SIG-M5 (cell line): ENCODE measurements at regions not wholly inside any gene's neighbourhood (a gene's known extent, or its start where the extent isn't known, plus 50 kb on each side); places are given as distances from the start of the nearest gene placed in this dataset.
"Not testable (repeated sequence)": the region's sequence is repeated elsewhere in the genome, so short reads cannot be mapped to it uniquely, and the experiment has no call there.

Experiments used
- DNase-seq: peaks from one replicate; lab custom pipeline; 2025; lab: John Stamatoyannopoulos, UW

DNA sequence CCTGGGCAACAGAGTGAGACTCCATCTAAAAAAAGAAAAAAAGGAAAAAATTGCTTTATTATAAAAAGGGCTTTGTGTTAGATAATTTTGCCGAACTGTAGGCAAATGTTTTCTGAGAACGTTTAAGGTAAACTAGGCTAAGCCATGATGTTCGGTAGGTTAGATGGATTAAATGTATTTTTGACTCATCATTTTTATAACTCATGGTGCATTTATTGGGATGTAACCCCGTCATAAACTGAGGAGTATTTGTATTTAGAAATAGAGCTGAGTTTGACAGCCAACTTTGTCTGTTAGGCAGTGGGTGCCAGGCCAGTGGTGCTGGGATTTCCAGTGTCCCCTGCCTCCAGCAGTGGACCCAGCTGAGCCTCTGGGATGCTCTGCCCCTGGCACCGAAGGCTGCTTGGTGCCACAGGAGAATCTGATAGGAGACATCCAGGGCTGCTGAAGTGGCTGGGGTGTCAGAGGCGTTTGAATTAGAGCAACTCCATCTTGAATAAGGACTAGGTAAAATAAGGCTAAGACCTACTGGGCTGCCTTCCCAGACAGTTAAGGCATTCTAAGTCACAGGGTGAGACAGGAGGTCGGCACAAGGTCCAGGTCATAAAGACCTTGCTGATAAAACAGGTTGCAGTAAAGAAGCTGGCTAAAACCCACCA is 114.9 kb upstream of the EEPD1 start:
- DNase-seq: no peak

DNA sequence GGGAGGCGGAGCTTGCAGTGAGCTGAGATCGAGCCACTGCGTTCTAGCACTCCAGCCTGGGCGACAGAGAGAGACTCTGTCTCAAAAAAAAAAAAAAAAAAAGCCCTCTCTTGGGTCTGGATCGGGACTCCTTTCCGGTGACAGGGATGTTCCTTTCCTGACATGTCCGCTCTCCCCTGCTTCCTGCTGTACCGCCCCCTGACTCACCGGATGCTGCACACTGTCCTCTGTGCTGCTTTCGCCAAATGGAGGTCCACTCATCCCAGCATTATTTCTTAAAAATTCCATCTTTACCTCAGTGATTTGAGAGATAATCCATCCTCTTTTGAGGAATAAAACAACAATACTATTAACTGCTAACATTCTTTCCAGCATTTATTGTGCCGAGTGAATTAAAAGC is 113.8 kb upstream of the EEPD1 start:
- DNase-seq: no peak

DNA sequence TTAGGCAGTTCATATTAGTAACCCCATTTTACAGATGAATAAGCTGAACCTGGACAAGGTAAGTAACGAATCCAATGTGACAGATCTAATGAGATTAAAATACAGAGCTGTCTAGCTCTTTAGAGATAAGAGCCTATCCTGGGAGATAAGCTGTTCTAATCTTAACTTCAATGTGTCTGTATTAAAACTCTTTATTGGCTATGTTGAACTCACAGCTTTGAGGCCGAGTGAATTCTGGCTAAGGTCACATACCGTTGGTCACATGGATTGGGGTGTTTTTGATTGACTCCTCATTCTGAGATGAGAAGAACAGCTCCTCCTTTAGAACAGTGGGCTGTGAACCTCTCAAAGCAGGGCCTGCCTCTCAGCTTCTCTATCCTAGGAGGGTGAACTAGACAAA is 113.4 kb upstream of the EEPD1 start:
- DNase-seq: no peak

DNA sequence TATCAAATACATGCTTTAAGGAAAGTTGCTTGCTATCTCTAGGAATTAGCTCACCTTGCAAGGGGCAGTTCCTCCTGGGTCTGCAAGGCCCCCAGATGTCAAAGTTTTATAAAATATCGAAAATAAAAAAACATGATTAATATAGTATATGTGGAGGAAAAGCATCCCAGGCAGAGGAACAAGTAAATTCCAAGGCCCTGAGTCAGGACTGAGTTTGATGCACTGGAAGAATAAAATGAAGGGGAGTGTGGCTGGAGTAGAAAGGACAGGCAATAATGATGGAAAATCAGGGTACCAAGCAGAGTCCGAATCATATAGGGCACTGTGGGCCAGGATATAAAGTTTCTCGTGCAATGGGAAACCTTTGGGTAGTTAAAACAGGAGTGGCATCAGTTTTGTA is 112.4 kb upstream of the EEPD1 start:
- DNase-seq: no peak

DNA sequence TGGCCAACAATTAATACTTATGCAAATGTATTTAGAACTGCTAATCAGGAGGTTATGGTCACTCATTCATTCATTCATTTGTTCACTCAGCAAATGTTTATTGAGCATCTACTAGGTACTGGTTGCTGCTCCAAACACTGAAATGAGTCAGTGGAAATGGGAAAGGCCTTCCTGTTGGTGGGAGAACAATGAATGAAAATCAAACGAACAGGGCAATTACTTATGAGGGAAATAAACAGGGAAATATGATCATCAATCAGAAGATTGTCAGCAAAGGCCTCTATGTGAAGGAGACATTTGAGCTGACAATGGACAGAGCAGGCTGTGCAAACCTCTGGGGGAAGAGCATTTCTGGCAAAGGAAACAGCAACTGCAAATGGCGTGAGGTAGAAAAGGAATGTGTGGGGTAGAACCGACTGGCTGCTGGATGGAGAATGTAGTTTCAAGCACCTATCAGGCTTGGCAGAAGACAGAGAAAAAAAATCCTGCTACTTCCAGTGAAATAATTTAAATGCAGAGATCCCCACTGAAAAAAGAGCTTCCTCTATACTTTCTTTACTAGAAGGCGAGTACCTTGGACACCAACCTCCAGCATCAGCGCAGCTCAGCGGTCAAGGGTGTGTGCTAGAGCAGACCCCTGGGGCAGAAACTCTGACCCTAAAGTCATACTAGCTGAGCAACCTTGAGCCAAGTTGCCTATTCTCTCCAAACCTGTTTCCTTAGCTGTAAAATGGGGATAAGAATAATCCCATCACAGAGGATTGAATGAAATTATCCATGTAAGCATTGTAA is 108.8 kb upstream of the EEPD1 start:
- DNase-seq: no peak

DNA sequence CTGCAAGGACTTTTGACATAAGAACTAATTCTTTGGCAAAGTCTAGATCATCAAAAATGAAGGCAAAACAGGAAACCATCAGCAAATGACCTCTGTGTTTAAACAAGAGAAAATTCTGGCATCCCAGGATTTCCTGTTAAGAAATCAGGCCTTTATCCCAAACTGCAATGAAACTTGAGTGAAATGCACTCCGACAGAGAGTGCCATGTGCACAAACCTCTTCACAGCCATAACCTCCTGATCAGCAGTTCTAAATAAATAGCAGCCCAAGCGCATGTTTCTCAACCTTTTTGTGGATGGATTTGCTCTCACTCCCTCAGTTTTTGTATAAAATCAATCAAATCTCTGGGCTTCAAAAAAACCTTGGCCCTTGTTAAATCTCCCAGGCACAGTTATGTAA is 107.7 kb upstream of the EEPD1 start:
- DNase-seq: no peak

DNA sequence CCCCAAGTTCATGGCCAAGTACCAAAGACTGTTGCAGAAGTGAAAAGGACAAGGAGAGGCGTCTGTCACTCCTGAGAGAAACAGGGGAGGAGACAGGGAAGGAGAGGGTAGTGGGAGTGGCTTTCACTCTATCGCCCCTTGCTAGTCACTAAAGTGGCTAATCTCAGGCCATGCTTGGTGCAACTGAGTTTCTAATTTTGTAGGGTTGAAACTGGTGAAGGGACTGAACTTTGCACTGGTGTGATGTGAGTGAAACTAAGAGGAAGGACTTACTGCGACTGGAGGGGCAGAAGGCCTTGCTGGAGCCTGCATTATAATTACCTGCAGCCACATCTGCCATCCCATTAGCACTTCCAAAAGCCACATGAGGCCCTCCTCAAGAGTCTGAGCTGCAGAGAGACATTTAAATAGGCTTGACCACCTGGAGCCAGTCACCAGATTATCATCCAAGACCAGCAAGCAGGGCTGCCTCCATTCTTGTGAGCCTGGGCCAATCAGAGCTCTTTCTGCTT is 107.2 kb upstream of the EEPD1 start:
- no peak for DNase-seq

DNA sequence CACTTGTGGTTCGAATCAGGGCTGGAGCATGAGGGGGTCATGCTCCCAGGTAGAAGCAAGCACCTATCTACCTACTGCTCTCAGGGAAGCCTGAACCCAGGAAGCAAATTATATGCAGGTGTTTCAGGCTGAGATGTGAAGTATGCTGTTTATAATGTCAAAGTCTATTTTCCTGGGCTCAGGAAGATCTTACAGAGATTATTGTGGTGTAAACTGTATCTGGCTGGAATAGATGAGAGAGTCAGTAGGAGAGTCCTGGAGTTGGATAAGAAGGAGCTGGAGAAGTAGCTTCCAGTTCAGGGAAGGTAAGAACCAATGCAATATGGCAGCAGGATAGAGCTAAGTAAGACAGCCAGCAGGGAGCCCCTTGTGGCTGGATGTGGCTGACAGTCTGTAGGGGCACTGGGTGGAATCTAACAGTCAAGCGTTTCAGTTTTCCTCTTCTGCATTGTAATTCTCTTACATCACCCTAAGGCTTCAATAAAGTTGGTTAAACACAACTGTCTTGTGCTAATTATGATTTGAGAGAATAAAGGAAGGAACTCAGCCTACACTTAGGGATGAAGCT is 105.9 kb upstream of the EEPD1 start:
- peak; percentile 53 for DNase-seq

DNA sequence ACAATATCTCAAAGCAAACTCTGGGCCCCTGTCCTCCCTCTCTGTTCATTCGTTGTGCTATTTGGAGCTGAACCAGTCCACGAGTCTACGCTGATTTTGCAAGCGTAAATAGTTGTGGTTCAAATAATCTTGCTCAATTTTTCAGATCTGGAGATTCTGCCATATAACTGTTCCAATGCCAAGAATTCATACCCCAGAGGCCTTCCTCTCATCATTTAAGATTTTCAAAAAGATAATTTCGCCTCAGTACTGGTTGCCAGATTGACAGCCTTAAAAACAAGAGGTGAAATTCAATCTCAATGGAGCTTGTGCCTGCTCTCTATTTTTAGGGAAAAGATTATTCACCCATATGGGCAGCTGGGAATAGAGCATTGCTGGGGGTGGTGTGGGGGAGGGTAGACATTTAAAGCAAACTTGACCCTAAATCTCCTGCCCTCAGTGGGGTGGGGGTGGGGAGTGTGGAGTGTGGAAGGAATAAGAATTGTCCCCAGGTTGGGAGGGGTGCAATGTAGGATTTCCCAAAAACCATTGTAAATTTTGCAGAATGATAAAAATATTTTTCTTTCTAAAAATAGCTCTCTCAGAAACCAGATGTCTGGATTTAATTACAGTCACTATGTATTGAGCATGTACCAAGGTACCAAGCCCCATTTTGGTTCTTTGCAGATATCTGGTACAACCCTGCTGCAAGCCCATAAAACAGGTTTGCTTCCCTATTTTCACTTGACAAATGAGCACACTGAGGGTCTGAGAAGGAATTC is 104.7 kb upstream of the EEPD1 start:
- DNase-seq: peak; percentile 48

DNA sequence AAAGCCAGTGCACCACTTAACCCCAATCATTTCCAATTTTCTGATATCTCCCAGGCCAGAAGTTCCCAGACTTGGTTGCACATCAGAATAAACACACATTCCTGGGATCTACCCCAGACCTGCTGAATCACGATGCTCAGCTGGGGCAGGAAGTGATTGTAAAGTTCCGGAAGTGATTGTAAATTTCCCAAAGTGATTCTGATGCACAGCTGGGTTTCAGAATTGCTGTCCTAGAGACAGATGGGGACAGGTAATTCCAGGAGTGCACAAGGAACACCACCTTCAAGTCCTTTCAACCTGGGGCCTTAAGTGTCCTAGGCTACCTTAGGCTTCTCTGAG is 104.2 kb upstream of the EEPD1 start:
- DNase-seq: no peak

DNA sequence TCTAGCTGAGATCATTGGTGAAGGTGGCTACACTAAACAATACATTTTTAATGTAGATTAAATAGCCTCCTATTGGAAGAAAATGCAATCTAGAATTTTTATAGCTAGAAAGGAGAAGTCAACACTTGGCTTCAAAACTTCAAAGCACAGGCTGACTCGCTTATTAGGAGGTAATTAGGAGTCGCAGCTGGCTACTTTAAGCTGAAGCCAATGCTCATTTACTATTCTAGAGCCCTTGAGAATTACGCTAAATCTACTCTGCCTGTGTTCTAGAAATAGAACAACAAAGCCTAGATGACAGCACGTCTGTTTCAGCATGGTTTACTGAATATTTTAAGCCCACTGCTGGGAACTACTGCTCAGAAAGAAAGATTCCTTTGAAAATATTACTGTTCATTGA is 101.6 kb upstream of the EEPD1 start:
- DNase-seq: no peak

DNA sequence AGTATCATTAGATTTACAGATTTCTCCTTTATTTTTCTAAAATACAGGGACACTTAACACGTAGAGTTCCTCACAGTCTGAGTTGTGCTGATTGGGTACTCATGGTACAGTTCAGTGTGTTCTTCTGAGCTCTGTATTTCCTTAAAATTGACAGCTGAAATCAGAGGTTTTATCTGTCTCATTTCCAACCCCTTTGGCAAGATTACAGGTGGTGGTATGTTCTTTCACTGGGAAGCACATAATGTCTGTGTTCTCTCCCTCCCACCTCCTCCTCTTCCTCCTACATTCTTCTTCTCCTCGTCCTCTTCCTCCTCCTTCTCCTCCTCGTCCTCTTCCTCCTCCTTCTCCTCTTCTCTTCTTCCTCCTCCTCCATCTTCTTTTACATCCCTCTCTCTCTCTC is 99.5 kb upstream of the EEPD1 start:
- DNase-seq: no peak

DNA sequence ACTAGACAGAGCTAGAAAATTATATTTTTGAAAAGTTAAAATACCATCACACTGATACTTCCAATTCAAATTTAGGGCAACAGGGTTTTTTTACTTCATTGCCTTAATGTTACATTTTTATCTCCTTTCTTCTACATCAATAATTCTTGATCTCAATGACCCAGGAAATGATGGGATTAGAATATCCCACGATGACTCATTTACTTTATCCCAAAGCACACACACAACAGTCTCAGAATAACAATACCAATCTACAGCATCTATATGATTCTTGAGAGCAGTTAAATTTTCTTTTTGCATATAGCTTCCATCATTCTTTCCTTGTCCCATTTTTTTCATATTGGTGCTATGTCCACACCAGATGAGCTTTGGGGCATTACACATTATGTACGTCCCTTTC is 98.4 kb upstream of the EEPD1 start:
- DNase-seq: no peak

DNA sequence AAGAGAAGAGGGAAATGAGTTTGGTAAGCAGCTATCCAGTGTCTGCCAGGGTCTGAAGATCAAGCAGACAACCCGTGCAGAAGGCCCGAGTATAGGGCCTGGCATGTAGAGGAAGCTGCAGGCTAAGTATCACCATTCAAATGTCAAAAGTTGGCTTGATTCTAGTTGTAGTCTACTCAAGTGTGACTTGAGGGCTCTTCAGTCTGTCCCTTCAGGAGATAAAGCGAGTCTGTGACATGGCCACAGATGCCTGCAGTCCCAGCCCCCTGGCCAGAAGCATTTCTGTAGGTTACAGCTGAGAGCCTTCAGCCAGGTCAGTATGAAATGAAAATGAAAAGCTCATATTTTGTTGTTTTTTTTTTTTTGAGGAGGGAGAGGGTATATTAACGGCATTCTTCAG is 97.8 kb upstream of the EEPD1 start:
- no peak for DNase-seq

DNA sequence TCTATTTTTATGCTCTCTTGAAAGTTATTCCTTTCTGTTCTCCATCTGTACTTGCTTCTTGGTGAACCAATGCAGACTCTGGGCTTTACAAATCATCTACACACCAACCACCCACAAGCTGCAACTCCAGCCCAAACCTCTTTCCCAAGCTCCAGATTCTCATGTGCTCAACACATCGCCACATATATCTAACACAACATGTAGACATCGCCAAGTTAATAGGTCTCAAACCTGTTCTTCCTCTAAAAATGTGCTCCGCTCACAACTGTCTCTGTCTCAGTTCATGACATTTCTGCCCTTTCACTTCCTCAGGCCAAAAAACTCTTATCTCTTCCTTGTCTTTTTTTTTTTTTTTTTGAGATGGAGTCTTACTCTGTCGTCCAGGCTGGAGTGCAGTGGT is 95.7 kb upstream of the EEPD1 start:
- DNase-seq: no peak

DNA sequence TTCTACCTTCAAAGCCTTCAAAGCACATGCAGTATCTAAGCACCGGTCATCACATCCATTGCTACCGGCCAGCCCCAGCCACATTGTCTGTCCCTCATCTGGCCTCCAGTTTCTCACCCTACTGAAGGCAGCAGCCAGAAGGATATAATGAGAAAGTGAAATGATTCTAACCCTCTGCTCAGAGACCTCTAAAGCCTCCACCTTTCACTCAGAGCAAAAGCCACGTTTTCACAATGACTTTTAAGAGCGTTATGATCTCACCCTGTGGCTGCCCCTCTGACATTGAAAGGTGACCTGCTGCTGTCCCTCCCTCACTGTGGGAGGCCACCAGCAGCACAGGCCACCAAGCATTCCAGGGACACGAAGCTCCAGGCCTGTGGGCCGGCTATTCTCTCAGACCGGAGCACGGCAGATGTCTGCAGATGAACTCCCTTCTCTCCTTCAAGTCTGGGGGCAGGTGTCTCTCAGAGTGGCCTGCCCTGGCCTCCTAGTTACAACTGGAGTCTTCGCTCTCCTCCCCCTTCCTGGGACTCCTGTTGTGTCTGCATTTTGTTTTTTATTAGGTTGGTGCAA is 94.9 kb upstream of the EEPD1 start:
- DNase-seq: no peak

DNA sequence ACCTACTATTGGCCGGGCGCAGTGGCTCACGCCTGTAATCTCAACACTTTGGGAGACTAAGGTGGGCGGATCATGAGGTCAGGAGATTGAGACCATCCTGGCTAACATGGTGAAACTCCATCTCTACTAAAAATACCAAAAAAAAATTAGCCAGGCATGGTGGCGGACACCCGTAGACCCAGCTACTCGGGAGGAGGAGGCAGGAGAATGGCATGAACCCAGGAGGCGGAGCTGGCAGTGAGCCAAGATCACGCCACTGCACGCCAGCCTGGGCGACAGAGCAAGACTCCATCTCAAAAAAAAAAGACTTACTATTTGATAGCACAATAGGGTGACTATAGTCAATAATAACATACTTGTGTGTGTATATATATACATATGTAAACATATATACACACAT is 92.7 kb upstream of the EEPD1 start:
- not testable (repeated sequence) for DNase-seq

DNA sequence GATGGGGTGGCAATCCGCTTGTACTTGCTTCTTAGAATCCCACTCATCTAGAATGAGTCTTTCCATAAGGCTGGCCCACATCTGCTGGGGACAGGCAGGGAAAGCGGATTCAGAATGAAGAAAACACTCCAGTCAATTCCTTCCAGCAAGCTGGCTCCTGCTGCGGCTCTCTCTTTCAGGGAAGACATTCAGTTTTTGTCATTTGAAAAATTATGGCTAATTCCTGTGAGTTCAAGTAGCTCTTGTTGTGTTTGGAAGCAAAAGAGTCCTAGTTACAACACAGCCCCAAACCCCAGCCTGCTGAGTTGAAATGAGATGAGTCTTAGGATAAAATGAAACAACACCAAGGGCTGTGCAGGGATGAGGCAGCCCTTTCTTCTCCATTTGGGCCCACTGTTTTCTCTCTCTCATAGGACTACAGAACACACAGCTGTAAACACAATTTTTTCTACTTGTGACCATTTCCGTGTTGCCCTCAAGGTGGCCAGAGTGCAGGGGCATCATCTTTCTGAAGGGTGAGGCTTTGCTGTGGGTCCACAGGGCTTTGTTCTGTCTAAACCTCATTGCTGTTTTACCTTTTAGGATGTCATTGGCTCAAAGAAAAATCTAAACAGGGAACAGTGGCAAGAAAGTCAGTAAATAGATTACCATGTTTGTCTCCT is 90.8 kb upstream of the EEPD1 start:
- DNase-seq: no peak

DNA sequence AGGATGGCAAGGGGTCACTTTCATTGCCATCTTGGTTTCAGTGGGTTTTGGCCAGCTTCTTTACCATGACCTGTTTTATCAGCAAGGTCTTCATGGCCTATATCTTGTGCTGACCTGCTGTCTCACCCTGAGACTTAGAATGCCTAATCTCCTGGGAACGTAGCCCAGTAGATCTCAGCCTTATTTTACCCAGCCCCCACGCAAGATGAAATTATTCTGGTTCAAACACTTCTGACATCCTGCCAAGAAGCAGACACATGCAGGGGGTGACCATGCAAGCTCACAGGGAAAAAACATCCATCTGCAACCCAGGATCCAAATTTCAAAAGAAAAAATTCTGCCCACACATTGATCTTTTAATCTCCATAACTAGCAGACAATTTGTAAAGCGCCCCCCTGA is 88.4 kb upstream of the EEPD1 start:
- DNase-seq: no peak

DNA sequence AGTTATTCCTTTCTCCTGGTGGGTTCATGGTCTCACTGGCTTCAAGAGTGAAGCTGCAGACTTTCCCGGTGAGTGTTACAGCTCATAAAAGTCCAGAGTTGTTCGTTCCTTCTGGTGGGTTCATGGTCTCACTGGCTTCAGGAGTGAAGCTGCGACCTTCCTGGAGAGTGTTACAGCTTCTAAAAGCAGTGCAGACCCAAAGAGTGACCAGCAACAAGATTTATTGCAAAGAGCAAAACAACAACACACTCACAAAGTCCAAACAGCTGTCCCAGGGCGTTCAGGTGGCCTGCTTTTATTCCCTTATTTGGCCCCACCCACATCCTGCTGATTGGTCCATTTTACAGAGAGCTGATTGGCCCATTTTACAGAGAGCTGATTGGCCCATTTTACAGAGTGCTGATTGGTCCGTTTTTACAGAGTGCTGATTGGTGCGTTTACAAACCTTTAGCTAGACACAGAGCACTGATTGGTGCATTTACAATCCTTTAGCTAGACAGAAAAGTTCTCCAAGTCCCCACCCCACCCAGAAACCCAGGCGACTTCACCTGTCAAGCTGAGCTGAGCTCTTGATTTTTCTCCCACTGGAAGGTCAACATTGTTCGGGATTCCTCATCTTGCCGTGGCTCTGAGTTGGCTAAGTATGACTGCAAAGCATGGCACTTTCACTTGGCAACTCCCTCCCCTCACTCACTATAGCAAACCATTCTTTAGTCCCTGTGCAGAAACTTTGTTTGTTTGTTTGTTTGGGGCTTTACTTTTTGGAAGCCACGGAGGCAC is 87.3 kb upstream of the EEPD1 start:
- not testable (repeated sequence) for DNase-seq

DNA sequence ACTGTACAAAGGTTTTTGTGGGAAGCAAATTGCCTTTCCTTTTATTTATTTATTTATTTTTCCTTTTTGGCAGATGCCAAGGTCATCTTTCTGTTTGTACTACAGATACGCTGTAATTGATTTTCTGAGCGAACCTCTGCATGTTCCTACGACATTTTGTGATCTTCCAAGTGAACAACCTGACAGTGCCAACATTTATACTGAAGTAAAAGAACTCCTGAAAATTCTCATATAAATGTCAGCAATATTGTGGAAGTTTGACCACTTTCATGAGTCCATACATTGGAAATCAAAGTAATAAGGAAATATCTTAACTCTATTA is 86.8 kb upstream of the EEPD1 start:
- no peak for DNase-seq
